Stomach (tissue), 8 donors: ENCODE measurements at regions not wholly inside any gene's neighbourhood (a gene's known extent, or its start where the extent isn't known, plus 50 kb on each side); places are given as distances from the start of the nearest gene placed in this dataset.
A peak's percentile ranks its signal among the peaks of the same experiment; 100 is the strongest.

Source experiments
- DNase-seq, 2 donors: peaks; one replicate each; pipeline versions ENCODE4 v3.0.0 to v3.0.0-alpha.2; 2013 to 2019
- H3K27ac ChIP-seq, 5 donors: fragments of 200-600 bp in 4 of 5; sonication (generic) in 4 of 5; one replicate each; pipeline ENCODE4 v1.5.1; 2013 to 2019; ENCODE audit warnings: mild to moderate bottlenecking in 1 of 5, moderate library complexity in 1 of 5
- H3K27me3 ChIP-seq, 3 donors: fragments of 200-600 bp; sonication (generic); one replicate each; pipeline ENCODE4 v1.5.1; 2017 to 2019; ENCODE audit warnings: mixed run types in 1 of 3
- H3K36me3 ChIP-seq, 4 donors: fragments of 200-600 bp; sonication (generic); 1 replicate in 3 of 4; 2 replicates in 1 of 4; pipeline ENCODE4 v1.5.1; 2016 to 2019
- H3K4me1 ChIP-seq, 4 donors: fragments of 200-600 bp; sonication (generic); one replicate each; pipeline ENCODE4 v1.5.1; 2016 to 2019
- H3K4me3 ChIP-seq, 4 donors: fragments of 200-600 bp; sonication (generic) in 3 of 4; one replicate each; pipeline ENCODE4 v1.5.1; 2016 to 2019; ENCODE audit warnings: mild to moderate bottlenecking in 1 of 4
- H3K9me3 ChIP-seq, 4 donors: fragments of 200-600 bp; sonication (generic); one replicate each; pipeline ENCODE4 v1.5.1; 2016 to 2019
- EP300 ChIP-seq: sonication (generic); formaldehyde crosslinking; IDR thresholded peaks from one replicate; pipeline ENCODE4 v1.6.1; 2017; ENCODE audit warnings: antibody characterized with exemption
- POLR2A ChIP-seq, 4 donors: fragments of 450-650 bp; IDR thresholded peaks; one replicate each; pipeline ENCODE4 v1.6.1; 2016; ENCODE audit warnings: antibody characterized with exemption in 4 of 4, control low read depth in 2 of 4, mild to moderate bottlenecking in 1 of 4, moderate library complexity in 1 of 4
- POLR2AphosphoS5 ChIP-seq, 3 donors: sonication (generic); formaldehyde crosslinking; IDR thresholded peaks; one replicate each; pipeline ENCODE4 v1.6.1; 2016; ENCODE audit warnings: antibody characterized with exemption in 3 of 3
- WGBS, 5 donors: extraction: QIAGEN DNeasy Blood & Tissue Kit in 3 of 5; methylation state at CpG; one replicate each; pipeline versions ENCODE4 v1.1.5 to v1.1.7; 2013 to 2018; 5-methylcytosine and 5-hydroxymethylcytosine counted together
- intact Hi-C: fragments of 100-400 bp; cut with DNase I; formaldehyde crosslinking; loops from one replicate; pipeline ENCODE4 v1.15.1; 2023; ENCODE audit warnings: low total_unique reads
- TF ChIP-seq, protein P1 (sequence below), 7 experiments: fragments of 450-650 bp in 4 of 7; fragments of 200-600 bp in 3 of 7; sonication (generic) in 3 of 7; IDR thresholded peaks; one replicate each; pipeline ENCODE4 v1.5.1; 2016 to 2019; ENCODE audit warnings: antibody characterized with exemption in 7 of 7, control low read depth in 2 of 7, mild to moderate bottlenecking in 1 of 7
- donor health status: healthy with polysubstance abuse.
- donor health status: Bipolar disorder and iron deficiency.
- donor health status: healthy.

DNA sequence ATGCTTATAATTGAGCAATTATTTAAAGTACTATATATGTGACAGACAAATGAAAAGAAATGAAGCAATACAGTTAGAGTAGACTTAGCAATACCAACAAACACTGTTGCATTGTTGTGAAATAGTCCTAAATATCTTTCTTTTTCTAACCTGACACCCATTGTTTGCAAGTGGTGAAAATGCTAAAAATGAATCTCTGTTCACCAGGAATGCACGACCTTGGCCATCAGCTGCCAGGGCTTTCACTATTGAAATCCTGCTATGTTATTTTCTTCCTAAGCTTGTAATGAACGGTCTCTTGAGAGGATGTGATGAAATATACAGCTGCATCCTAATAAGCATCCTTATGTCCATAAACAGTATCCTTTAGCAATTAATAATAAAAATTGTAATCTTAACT is 136.2 kb upstream of the MGAT5 start:
- Histone ChIP-seq H3K27me3 (no peaks in the 10 kb centered on the region), H3K9me3 (no peaks in the 10 kb centered on the region), H3K36me3 (no peaks in the 10 kb centered on the region), H3K4me3 (no peak overlapping the region), H3K27ac (no peak overlapping the region), H3K4me1 (peaks cover 22 to 35% (median 30%) of the 10 kb centered on the region in 4 donors)
- 33 to 44% (median 37%) methylated on average over 2 of the region's 2 CpGs for WGBS, 5 donors
- DNase-seq, result no peak
- TF ChIP-seq, protein P1, sequence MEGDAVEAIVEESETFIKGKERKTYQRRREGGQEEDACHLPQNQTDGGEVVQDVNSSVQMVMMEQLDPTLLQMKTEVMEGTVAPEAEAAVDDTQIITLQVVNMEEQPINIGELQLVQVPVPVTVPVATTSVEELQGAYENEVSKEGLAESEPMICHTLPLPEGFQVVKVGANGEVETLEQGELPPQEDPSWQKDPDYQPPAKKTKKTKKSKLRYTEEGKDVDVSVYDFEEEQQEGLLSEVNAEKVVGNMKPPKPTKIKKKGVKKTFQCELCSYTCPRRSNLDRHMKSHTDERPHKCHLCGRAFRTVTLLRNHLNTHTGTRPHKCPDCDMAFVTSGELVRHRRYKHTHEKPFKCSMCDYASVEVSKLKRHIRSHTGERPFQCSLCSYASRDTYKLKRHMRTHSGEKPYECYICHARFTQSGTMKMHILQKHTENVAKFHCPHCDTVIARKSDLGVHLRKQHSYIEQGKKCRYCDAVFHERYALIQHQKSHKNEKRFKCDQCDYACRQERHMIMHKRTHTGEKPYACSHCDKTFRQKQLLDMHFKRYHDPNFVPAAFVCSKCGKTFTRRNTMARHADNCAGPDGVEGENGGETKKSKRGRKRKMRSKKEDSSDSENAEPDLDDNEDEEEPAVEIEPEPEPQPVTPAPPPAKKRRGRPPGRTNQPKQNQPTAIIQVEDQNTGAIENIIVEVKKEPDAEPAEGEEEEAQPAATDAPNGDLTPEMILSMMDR (IDR thresholded peaks at IDR 0.05), result no peak
- no peak for TF ChIP-seq EP300
- TF ChIP-seq POLR2A (IDR thresholded peaks at IDR 0.05), result no peak
- no peak for TF ChIP-seq POLR2AphosphoS5 (IDR thresholded peaks at IDR 0.05)
- intact Hi-C loops, result loop anchor here (5.0 to 10.0 kb wide), 2 partner anchors 295 to 337 kb away; no protein-coding TSS in a partner anchor

DNA sequence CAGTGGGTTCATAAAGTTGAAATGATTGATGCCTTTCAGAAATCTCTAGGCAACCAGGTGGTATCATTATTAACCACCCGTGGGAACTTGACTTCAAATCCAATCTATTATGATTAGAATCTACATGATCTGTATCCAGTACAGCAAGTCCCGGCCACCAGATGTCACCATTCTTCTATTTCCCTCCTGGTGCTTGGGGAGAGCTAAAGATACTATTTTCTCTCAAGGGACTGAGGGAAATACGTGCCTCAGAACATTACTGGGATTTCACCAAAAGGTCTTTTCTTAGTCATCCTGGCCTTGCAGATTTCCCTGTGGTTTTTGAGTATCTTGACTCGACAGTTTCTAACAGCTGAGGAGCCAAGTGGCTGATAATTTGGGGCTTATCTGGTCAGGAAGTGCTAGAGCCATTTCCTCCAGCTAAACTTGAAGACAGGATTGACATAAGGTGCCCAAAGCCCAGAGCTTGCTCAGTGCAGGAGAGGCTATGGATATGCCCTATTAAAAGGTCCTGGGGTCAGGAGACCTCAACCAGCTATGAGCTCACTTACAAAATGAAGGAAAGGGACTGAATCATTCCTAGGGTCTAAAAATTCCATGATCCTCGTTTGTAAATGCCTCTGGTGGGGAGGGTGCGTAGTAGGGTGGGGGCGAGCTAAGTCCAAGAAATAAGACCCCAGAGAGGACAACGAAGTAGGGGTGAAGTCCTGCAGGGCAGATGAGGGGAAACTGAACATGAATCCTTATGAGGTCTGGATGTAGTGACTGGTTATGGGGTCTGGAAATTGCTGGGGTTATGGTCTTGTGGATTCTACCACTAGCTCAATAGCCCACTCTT is 135.4 kb upstream of the MGAT5 start:
- intact Hi-C loops, result loop anchor here (5.0 to 10.0 kb wide), 2 partner anchors 294 to 336 kb away; no protein-coding TSS in a partner anchor

DNA sequence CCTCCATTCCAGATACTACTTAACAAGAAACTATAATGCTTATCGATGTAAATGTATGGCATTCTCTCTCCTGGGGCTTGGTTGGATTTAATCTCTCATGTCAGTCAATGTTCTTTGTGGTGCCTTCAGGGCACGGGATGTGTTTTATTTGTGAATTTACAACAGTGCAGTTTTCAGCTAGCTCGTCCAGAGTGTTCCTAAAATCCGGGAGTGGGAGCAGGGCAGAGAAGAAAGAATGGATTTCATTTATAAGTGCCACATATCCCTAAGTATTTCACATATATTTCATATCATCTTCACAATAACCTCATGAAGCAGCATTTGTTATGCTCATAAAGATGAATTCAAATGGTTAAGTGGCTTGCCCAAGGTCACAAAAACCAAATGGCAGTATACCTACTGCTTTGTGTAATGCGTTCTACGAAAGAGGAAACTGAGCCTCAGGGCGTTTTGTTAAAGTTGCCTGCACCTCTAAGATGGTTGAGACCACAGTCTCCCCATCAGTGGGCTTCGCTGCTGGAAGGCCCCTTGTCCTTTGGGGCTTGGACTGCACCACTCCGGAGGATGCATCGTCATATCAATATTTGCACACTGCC is 134.7 kb upstream of the MGAT5 start:
- H3K27me3 ChIP-seq, result no peaks in the 10 kb centered on the region
- H3K36me3 ChIP-seq, result no peaks in the 10 kb centered on the region
- H3K4me3 ChIP-seq, result peak overlapping the region; percentile 84 to 95 (median 94)
- intact Hi-C loops, result loop anchor here (5.0 to 10.0 kb wide), 2 partner anchors 293 to 336 kb away; no protein-coding TSS in a partner anchor
- no peaks in the 10 kb centered on the region for H3K9me3 ChIP-seq
- no peak for TF ChIP-seq POLR2AphosphoS5 (IDR thresholded peaks at IDR 0.05)
- TF ChIP-seq, protein P1 (IDR thresholded peaks at IDR 0.05), result no peak
- TF ChIP-seq EP300, result no peak
- TF ChIP-seq POLR2A (IDR thresholded peaks at IDR 0.05), result no peak
- WGBS, 5 donors, result 22 to 27% (median 23%) methylated on average over 10 of the region's 10 CpGs
- peaks cover 27 to 50% (median 45%) of the 10 kb centered on the region in 4 donors for H3K4me1 ChIP-seq
- no peak for DNase-seq
- H3K27ac ChIP-seq, result peak overlapping the region; percentile 91 to 98 (median 96)

More for the DNA sequence above, 135.4 kb upstream of the MGAT5 start:
- Histone ChIP-seq H3K27me3 (no peaks in the 10 kb centered on the region), H3K36me3 (no peaks in the 10 kb centered on the region), H3K27ac (peak overlapping the region; percentile 2 to 97 (median 94)), H3K4me1 (peaks cover 22 to 43% (median 38%) of the 10 kb centered on the region in 4 donors), H3K4me3 (no peak overlapping the region), H3K9me3 (no peaks in the 10 kb centered on the region)
- DNase-seq, result peak; percentile 88 to 94
- 24 to 34% (median 27%) methylated on average over 8 of the region's 8 CpGs for WGBS, 5 donors
- TF ChIP-seq, protein P1 (IDR thresholded peaks at IDR 0.05), result peak in 5 of 7 experiments; percentile 52 to 85 (median 68)
- peak in 2 of 3 donors; percentile 8 to 83 for TF ChIP-seq POLR2AphosphoS5 (IDR thresholded peaks at IDR 0.05)
- TF ChIP-seq EP300, result no peak

DNA sequence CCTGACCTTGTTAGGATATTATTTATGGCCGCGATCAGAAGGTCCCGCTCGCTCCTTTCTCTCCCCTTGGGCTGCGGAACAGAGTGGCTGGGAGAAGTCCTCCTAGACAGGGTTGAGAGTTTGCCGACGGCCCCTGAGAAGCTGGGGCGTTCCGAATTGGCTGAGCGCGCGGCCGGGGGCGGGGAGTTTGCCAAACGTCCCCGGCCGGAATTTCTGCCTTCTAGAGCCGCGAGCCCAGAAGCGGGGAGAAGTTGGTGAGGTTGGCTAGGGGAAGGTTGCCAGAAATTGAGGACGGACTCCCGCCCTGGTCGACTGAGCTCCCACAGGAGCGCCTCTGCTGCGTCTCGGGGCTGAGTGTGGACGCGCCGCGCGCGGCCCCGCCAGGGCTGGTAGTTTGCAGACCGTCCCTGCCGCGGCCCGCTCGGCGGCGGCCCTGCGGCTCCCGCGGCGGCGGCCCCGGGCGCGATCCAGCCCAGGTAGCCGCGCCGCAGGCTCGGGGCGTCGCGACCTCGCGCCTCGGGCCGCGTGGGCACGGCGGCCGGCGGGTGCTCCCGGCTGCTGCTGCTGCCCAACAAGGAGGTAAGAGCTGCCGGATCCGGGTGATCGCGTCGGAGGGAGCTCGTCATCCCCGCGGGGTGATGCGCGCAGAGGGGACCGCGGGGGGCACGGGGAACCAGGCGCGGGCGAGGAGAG is 134.0 kb upstream of the MGAT5 start:
- DNase-seq, result peak; percentile 92 to 96
- peak overlapping the region; percentile 84 to 95 (median 94) for H3K4me3 ChIP-seq
- intact Hi-C loops, result loop anchor here (5.0 to 10.0 kb wide), 3 partner anchors 125 to 335 kb away; no protein-coding TSS in a partner anchor
- 0 to 1% (median 1%) methylated on average over 36 to 81 of the region's 81 CpGs for WGBS, 5 donors
- no peaks in the 10 kb centered on the region for H3K9me3 ChIP-seq
- no peaks in the 10 kb centered on the region for H3K36me3 ChIP-seq
- no peaks in the 10 kb centered on the region for H3K27me3 ChIP-seq
- H3K27ac ChIP-seq, result peak overlapping the region; percentile 91 to 98 (median 96)
- TF ChIP-seq, protein P1 (IDR thresholded peaks at IDR 0.05), result no peak
- TF ChIP-seq POLR2AphosphoS5 (IDR thresholded peaks at IDR 0.05) (peak; percentile 61 to 93 (median 88)), POLR2A (IDR thresholded peaks at IDR 0.05) (peak in 1 of 4 donors; percentile 24)
- peaks cover 31 to 57% (median 51%) of the 10 kb centered on the region in 4 donors for H3K4me1 ChIP-seq
